Large intestine (tissue), 3 donors: ENCODE measurements at regions not wholly inside any gene's neighbourhood (a gene's known extent, or its start where the extent isn't known, plus 50 kb on each side); places are given as distances from the start of the nearest gene placed in this dataset.

ENCODE experiments used
- DNase-seq, 2 donors: peaks; one replicate each; pipeline versions ENCODE4 v3.0.0 to v3.0.0-alpha.2; 2013
- H3K27ac ChIP-seq: one replicate; pipeline ENCODE4 v1.5.1; 2013; ENCODE audit warnings: low read length
- H3K27me3 ChIP-seq: 2 replicates; pipeline ENCODE4 v1.6.1; 2013; ENCODE audit warnings: low read length; ENCODE audit not compliant: control insufficient read depth, insufficient read depth
- H3K36me3 ChIP-seq: 2 replicates; pipeline ENCODE4 v1.6.1; 2013; ENCODE audit warnings: low read length; ENCODE audit not compliant: control insufficient read depth, insufficient read depth
- H3K4me1 ChIP-seq: one replicate; pipeline ENCODE4 v1.6.1; 2013; ENCODE audit warnings: low read length; ENCODE audit not compliant: control insufficient read depth, insufficient read depth
- H3K4me3 ChIP-seq: one replicate; pipeline ENCODE4 v1.5.1; 2013; ENCODE audit warnings: low read length
- H3K9me3 ChIP-seq: one replicate; pipeline ENCODE4 v1.6.1; 2013; ENCODE audit warnings: mild to moderate bottlenecking, low read depth, low read length, moderate library complexity; ENCODE audit not compliant: control insufficient read depth
- WGBS: methylation state at CpG from one replicate; pipeline ENCODE4 v1.1.5; 2013; ENCODE audit warnings: low lambda C conversion rate; ENCODE audit not compliant: insufficient coverage; 5-methylcytosine and 5-hydroxymethylcytosine counted together

DNA sequence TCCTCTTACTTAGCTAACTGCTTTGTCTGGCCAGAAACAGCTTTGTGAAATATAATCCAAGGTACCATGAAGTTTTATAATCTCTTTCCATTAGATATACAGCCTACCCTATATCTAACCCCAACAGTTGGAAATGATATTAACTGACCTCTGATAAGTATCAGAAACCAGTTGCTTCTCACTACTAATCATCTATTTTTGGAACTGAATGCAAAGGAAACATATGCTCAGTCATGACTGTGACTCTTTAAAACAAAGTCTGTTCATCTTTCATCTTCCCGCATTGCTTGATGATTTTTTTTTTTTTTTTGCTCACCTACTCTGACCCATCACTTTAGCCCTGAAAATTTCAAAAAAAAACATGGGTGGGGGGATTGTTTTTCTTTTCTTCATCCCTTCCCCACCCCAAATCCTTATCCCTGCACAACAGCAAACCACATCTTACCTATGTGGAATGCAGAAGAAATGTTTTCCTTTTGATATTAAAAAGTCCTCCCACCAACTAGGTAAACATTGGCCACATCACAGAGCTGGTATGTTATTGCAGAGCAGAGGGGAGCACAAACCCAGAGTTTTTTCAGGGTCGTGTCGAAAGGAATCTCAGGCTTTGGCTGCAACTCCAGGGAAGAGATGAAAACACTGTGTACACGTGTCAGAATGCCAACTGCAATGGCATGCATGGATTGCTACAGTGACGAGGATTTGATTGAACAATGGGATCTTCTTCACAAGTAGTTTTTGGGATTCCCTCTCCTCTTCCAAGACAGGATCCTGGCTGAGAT, 137.3 kb downstream of the SLC30A10 start:
- Histone ChIP-seq H3K4me3 (no peak overlapping the region), H3K9me3 (no peaks in the 10 kb centered on the region), H3K27me3 (no peaks in the 10 kb centered on the region), H3K4me1 (no peaks in the 10 kb centered on the region), H3K27ac (no peak overlapping the region), H3K36me3 (no peaks in the 10 kb centered on the region)
- no peak for DNase-seq
- no CpG with 5 or more reads among the region's 5 CpGs for WGBS

DNA sequence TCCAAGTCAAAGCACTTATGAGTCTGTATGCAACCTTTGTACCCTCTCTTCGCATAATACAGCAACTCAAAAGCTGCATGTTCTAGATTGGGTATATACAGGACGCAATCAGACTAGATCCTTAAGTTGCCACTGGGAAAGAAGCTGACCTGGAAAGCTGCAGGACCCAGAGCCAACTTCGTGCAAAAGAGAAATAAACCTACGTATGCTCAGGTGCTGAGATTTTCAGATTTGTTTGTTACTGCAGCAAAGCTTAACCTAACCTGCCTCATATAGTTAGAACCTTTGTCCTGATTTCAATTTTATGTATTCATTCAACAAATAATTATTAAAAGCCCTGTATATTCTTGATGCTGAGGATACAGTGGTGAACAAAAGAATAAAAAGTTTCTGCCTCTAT, 139.7 kb downstream of the SLC30A10 start:
- no CpG with 5 or more reads among the region's 4 CpGs for WGBS
- Histone ChIP-seq H3K27ac (no peak overlapping the region), H3K36me3 (no peaks in the 10 kb centered on the region), H3K9me3 (no peaks in the 10 kb centered on the region), H3K4me3 (no peak overlapping the region), H3K27me3 (no peaks in the 10 kb centered on the region), H3K4me1 (no peaks in the 10 kb centered on the region)
- no peak for DNase-seq

DNA sequence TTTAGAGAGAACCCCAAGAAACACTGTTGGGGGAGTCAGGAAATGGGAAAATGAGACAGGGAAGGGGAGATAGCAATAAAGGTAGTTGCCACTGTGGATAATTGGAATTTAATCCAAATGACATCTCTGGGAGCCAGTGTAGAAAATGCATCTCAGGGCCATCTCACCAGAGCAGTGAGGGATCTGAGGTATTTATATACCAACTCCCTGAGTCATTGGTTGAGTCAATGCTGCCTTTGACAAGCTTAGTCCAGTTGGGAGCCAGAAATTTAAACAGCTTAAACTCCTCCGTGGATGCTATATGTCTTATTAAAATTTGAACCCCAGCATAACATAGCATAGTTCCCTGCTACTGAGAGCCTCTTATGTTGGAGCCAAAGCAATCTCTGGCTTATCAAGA, 140.3 kb downstream of the SLC30A10 start:
- no CpG with 5 or more reads among the region's 1 CpG for whole genome bisulfite sequencing
- H3K27ac ChIP-seq = no peak overlapping the region
- no peaks in the 10 kb centered on the region for H3K4me1 ChIP-seq
- H3K27me3 ChIP-seq = no peaks in the 10 kb centered on the region
- no peaks in the 10 kb centered on the region for H3K9me3 ChIP-seq
- no peak overlapping the region for H3K4me3 ChIP-seq
- DNase-seq = no peak
- H3K36me3 ChIP-seq = no peaks in the 10 kb centered on the region

DNA sequence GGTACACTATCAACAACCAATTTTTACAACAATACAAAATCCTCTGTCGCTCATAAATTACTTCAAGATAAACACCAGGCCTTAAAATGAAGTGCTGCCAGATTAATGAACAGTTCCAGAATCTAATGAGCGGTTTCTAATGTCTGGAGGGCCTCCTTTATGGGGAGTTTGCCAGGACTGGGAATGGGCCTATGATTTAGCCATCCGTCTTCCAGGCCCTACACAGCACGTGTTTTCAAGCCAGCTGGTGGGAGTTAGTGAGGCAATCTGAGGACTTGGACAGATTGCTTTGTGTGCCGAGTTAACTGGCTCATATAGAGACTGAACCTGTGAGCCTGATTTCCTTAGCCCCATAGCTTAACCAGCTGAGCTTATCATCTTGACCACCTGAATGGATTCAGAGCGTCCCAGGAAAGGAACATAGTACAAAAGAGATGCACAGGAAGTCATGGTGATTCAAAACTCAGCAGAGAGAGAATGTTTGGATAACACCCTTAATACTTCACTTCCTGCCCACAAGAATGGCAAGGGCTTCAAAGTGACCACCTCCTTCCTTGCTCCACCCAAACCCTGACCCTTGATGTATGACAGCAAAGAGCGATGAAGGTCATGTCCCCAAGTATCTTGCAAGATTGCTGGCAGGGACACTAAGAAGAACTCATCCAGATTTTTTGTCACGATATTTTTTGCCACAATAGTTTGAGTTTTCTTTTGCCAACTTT, 143.5 kb downstream of the SLC30A10 start:
- Histone ChIP-seq H3K27ac (no peak overlapping the region), H3K36me3 (no peaks in the 10 kb centered on the region), H3K27me3 (no peaks in the 10 kb centered on the region), H3K4me1 (no peaks in the 10 kb centered on the region), H3K9me3 (no peaks in the 10 kb centered on the region), H3K4me3 (no peak overlapping the region)
- WGBS = 40% methylated on average over 1 of the region's 8 CpGs
- peak in 1 of 2 donors; percentile 9 for DNase-seq

DNA sequence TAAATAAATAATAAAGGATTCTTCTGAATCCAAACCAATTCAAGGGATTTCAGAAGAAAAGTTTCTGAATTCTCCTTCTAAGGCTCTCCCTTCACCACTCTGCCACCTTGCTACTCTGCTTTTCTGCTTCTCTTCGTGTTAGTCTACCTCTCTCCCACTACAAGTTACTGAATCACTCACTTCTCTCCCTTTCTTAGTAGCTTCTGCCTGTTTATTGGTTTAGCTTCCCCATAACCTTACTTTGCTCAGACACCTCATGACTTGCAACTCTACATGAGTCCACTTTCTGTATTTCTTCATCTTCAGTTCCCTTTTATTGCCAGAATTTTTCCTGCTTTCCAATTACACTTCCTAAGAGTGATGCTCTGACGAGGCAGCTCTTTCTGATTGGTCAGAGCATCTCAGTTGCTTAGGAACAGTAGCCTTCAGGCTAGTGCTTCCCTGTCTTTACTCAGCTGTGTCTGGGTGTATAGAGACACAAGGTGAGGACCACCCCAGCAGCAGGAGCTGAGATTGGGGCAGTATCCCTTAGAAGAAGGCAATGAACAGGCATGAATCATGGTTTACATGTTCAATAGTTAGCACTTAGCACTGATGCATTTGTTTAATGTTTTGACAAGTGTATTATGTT, 144.6 kb downstream of the SLC30A10 start:
- no peaks in the 10 kb centered on the region for H3K27me3 ChIP-seq
- 100% methylated on average over 1 of the region's 2 CpGs for WGBS
- H3K9me3 ChIP-seq = no peaks in the 10 kb centered on the region
- no peaks in the 10 kb centered on the region for H3K36me3 ChIP-seq
- no peaks in the 10 kb centered on the region for H3K4me1 ChIP-seq
- no peak for DNase-seq
- no peak overlapping the region for H3K27ac ChIP-seq
- no peak overlapping the region for H3K4me3 ChIP-seq

DNA sequence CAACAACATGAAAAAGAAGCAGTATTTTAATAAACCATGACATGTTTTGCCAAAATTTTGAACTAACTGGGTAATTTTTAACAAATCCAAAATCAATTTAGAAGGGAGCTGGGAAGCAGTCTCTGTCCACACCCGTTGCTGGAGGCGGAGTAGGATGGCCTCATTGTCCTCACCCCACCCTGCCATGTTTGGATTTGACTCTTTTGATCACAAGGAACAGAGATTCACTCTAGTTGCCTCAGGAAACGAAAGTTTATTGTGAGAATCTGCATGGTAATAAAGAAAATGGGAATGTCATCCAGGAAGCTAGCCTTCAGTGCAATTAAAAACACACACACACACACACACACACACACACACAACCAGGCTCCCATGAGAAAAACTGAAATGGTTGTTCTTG, 145.4 kb downstream of the SLC30A10 start:
- H3K4me1 ChIP-seq = no peaks in the 10 kb centered on the region
- no peak overlapping the region for H3K27ac ChIP-seq
- no peaks in the 10 kb centered on the region for H3K36me3 ChIP-seq
- no peak for DNase-seq
- no peaks in the 10 kb centered on the region for H3K9me3 ChIP-seq
- no peaks in the 10 kb centered on the region for H3K27me3 ChIP-seq
- WGBS = no CpG with 5 or more reads among the region's 3 CpGs
- no peak overlapping the region for H3K4me3 ChIP-seq

DNA sequence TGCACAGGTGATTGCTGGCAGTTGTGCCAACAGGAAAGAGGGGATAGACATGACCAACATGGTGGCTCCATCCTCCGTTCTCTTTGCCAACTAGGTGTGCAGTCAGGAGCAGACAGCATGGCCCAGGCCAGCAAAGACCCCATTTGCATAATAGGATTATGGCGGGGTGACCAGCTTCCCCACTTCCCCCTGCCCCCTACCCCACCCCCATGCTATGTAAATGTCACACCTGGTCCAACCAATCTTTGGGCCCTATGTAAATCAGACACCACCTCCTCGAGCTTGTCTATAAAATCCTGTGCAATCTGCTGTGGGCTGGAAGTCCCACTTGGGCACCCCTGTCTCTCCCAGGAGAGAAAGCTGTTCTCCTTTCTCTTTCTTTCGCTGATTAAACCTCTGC, 146.0 kb downstream of the SLC30A10 start:
- no peak overlapping the region for H3K27ac ChIP-seq
- WGBS = no CpG with 5 or more reads among the region's 4 CpGs
- H3K4me1 ChIP-seq = no peaks in the 10 kb centered on the region
- no peaks in the 10 kb centered on the region for H3K9me3 ChIP-seq
- H3K27me3 ChIP-seq = no peaks in the 10 kb centered on the region
- no peak overlapping the region for H3K4me3 ChIP-seq
- no peak for DNase-seq
- no peaks in the 10 kb centered on the region for H3K36me3 ChIP-seq

DNA sequence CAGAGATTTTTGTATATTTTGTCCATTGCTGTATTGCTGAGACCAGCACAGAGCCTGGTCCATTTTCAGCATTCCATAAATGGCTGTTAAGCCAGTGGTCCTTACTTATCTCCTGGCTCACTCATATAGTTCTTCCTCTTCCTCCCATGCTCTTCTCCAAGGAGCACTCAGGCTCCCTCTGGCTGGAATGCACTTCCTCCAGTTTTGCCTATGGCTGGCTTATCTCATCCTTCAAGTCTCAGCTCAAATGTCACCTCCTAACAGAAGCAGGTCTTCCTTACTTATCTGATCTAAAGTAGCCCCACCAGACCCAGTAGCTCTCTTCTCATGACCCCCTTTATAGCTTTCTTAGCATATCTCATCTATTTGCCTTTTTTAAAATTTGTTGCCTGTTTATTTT, 146.9 kb downstream of the SLC30A10 start:
- no peaks in the 10 kb centered on the region for H3K4me1 ChIP-seq
- no peaks in the 10 kb centered on the region for H3K27me3 ChIP-seq
- H3K27ac ChIP-seq = no peak overlapping the region
- no peaks in the 10 kb centered on the region for H3K9me3 ChIP-seq
- no peak overlapping the region for H3K4me3 ChIP-seq
- no peaks in the 10 kb centered on the region for H3K36me3 ChIP-seq
- no peak for DNase-seq

DNA sequence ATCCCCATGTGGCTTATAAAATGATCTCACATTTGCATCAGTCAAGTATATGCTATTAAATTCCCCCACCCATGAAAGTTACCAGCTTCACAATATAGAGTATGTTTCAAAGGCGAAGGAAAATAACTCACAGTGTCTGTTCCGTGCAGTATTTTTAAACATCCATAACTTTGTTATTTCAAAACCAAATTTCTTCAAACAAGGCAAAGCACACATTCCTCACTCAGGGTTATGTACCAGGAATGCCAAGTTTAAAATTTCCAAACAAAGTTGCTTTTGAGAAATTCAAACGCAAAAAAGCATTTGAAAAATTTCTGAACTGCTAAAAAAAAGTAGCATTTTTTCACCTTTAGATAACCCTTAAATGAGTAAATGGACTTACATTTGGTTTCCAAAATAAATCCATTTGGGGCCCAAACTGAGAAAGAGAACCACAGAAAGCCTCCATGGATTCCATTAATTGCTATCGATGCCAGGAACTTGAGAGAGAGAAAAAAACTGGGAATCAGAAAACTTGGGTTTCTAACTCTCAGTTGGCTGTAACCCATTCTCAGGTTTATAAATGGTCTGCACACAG, 149.5 kb downstream of the SLC30A10 start:
- H3K36me3 ChIP-seq = no peaks in the 10 kb centered on the region
- WGBS = 100% methylated on average over 1 of the region's 4 CpGs
- H3K9me3 ChIP-seq = no peaks in the 10 kb centered on the region
- no peak for DNase-seq
- H3K27ac ChIP-seq = no peak overlapping the region
- H3K4me1 ChIP-seq = no peaks in the 10 kb centered on the region
- no peaks in the 10 kb centered on the region for H3K27me3 ChIP-seq
- H3K4me3 ChIP-seq = no peak overlapping the region

DNA sequence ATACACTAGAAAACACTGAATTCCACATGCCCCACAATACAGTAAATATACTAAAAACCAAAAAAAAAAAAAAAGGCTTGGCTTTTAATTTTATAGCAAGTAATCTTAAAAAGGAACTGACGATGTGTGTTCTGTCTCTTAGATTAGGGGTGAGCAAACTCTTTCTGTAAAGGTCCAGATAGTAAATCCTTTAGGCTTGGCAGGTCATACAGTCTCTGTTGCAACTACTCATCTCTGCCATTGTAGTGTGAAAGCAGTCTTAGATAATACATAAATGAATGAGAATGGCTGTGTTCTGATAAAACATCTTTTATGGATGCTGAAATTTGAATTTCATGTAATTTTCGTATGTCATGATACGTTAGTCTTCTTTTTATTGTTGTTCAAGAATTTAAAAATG, 150.2 kb downstream of the SLC30A10 start:
- Histone ChIP-seq H3K27ac (no peak overlapping the region), H3K36me3 (no peaks in the 10 kb centered on the region), H3K4me1 (no peaks in the 10 kb centered on the region), H3K27me3 (no peaks in the 10 kb centered on the region), H3K4me3 (no peak overlapping the region), H3K9me3 (no peaks in the 10 kb centered on the region)
- WGBS = 60% methylated on average over 3 of the region's 3 CpGs
- DNase-seq = no peak
